ENCODE measurements at regions not wholly inside any gene's neighbourhood (a gene's known extent, or its start where the extent isn't known, plus 50 kb on each side); places are given as distances from the start of the nearest gene placed in this dataset.

- H3K27me3 Mint-ChIP-seq (ENCODE audit: unreplicated experiment), result peaks cover 2% of the 10 kb centered on the region
- H3K4me1 Mint-ChIP-seq (ENCODE audit: unreplicated experiment), result peaks cover 18% of the 10 kb centered on the region
- TF ChIP-seq CTCF (IDR thresholded peaks at IDR 0.05), result no peak
- H3K9me3 Mint-ChIP-seq (ENCODE audit: unreplicated experiment), result peaks cover 18% of the 10 kb centered on the region
- DNase-seq (ENCODE audit: extremely low spot score, unreplicated experiment), result no peak
- no peak overlapping the region for H3K4me3 Mint-ChIP-seq (ENCODE audit: unreplicated experiment)
- no peaks in the 10 kb centered on the region for H3K36me3 Mint-ChIP-seq (ENCODE audit: unreplicated experiment)
- H3K27ac Mint-ChIP-seq (ENCODE audit: unreplicated experiment), result no peak overlapping the region
Measured at GRCh38 chr21:15277466-15277865, 212.7 kb upstream of the NRIP1 start.

GRCh38 chr21:15278279-15278678, 213.5 kb upstream of the NRIP1 start:
- peaks cover 18% of the 10 kb centered on the region for H3K9me3 Mint-ChIP-seq (ENCODE audit: unreplicated experiment)
- H3K27ac Mint-ChIP-seq (ENCODE audit: unreplicated experiment), result no peak overlapping the region
- H3K4me1 Mint-ChIP-seq (ENCODE audit: unreplicated experiment), result peaks cover 15% of the 10 kb centered on the region
- no peak for TF ChIP-seq CTCF (IDR thresholded peaks at IDR 0.05)
- no peaks in the 10 kb centered on the region for H3K36me3 Mint-ChIP-seq (ENCODE audit: unreplicated experiment)
- H3K4me3 Mint-ChIP-seq (ENCODE audit: unreplicated experiment), result no peak overlapping the region
- H3K27me3 Mint-ChIP-seq (ENCODE audit: unreplicated experiment), result peaks cover 2% of the 10 kb centered on the region
- DNase-seq (ENCODE audit: extremely low spot score, unreplicated experiment), result no peak

- no peak for TF ChIP-seq CTCF (IDR thresholded peaks at IDR 0.05)
- Mint-ChIP-seq H3K4me1 (ENCODE audit: unreplicated experiment) (peaks cover 15% of the 10 kb centered on the region), H3K9me3 (ENCODE audit: unreplicated experiment) (peaks cover 18% of the 10 kb centered on the region), H3K36me3 (ENCODE audit: unreplicated experiment) (no peaks in the 10 kb centered on the region), H3K27me3 (ENCODE audit: unreplicated experiment) (peaks cover 2% of the 10 kb centered on the region), H3K4me3 (ENCODE audit: unreplicated experiment) (no peak overlapping the region), H3K27ac (ENCODE audit: unreplicated experiment) (no peak overlapping the region)
- no peak for DNase-seq (ENCODE audit: extremely low spot score, unreplicated experiment)
Measured at GRCh38 chr21:15278851-15279250, 214.1 kb upstream of the NRIP1 start.

- Mint-ChIP-seq H3K27ac (ENCODE audit: unreplicated experiment) (no peak overlapping the region), H3K36me3 (ENCODE audit: unreplicated experiment) (no peaks in the 10 kb centered on the region), H3K9me3 (ENCODE audit: unreplicated experiment) (peaks cover 18% of the 10 kb centered on the region), H3K4me3 (ENCODE audit: unreplicated experiment) (no peak overlapping the region), H3K27me3 (ENCODE audit: unreplicated experiment) (peaks cover 2% of the 10 kb centered on the region), H3K4me1 (ENCODE audit: unreplicated experiment) (peaks cover 15% of the 10 kb centered on the region)
- DNase-seq (ENCODE audit: extremely low spot score, unreplicated experiment), result no peak
- no peak for TF ChIP-seq CTCF (IDR thresholded peaks at IDR 0.05)
Measured at GRCh38 chr21:15279482-15279881, 214.7 kb upstream of the NRIP1 start.

- Mint-ChIP-seq H3K9me3 (ENCODE audit: unreplicated experiment) (peaks cover 21% of the 10 kb centered on the region), H3K4me3 (ENCODE audit: unreplicated experiment) (no peak overlapping the region), H3K36me3 (ENCODE audit: unreplicated experiment) (no peaks in the 10 kb centered on the region), H3K27me3 (ENCODE audit: unreplicated experiment) (no peaks in the 10 kb centered on the region), H3K27ac (ENCODE audit: unreplicated experiment) (no peak overlapping the region), H3K4me1 (ENCODE audit: unreplicated experiment) (peaks cover 15% of the 10 kb centered on the region)
- no peak for DNase-seq (ENCODE audit: extremely low spot score, unreplicated experiment)
- no peak for TF ChIP-seq CTCF (IDR thresholded peaks at IDR 0.05)
Measured at GRCh38 chr21:15281714-15282113, 216.9 kb upstream of the NRIP1 start.
